ENCODE measurements at regions not wholly inside any gene's neighbourhood (a gene's known extent, or its start where the extent isn't known, plus 50 kb on each side); places are given as distances from the start of the nearest gene placed in this dataset.

- no peak for TF ChIP-seq CTCF (IDR thresholded peaks at IDR 0.05; ENCODE audit: insufficient read depth, low read depth, low read length)
- no peak for DNase-seq (ENCODE audit: low read depth)
Measured at GRCh38 chr11:115700981-115701875, 197.0 kb upstream of the CADM1 start.

GRCh38 chr11:115700496-115700895 lies 196.3 kb upstream of the CADM1 start:
- TF ChIP-seq CTCF (IDR thresholded peaks at IDR 0.05; ENCODE audit: insufficient read depth, low read depth, low read length), result no peak
- DNase-seq (ENCODE audit: low read depth), result no peak
- H3K4me3 ChIP-seq (ENCODE audit: low read depth, low read length), result no peak overlapping the region

More at GRCh38 chr11:115700981-115701875, 197.0 kb upstream of the CADM1 start:
- no peak overlapping the region for H3K4me3 ChIP-seq (ENCODE audit: low read depth, low read length)

DNA sequence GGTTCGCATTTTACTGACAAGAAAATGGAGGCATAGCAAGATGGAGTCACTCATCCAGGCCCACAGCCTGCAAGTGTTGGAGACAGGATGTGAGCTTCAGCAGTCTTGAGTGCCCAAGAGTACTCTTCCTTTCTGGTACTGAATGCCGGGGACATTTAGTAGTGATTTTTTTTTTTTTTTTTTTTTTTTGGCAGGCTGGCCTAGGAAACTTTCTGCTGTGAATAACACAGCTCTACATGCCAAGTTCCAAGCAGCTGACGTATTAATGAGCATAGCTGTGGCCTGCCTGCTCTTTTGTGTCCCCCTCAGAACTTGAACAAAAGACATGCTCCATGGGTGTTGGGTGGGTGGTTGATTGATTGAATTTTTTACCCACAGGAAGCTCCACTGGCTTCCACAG lies 195.5 kb upstream of the CADM1 start:
- no peak for DNase-seq (ENCODE audit: low read depth)
- no peak for TF ChIP-seq CTCF (IDR thresholded peaks at IDR 0.05; ENCODE audit: insufficient read depth, low read depth, low read length)
- H3K4me3 ChIP-seq (ENCODE audit: low read depth, low read length), result no peak overlapping the region

DNA sequence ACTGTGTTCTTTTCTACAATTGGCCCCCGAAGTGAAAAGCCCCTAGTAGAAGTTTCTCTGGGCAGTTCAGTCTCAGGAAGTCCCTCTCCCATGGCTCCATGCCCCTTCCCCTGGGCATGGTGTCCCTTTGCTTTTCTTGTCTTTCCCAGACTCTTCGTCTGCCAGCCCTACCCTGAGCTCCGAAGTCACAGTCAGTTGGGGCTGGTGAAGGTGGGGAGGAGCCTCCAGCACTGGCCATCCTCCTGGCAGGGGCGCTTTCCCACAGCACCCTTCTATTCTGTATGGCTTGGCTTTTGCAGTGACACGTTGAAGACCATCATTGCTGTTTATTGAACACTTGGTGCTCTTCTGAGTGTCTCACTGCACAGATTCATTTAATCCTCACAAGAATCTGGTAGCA lies 195.1 kb upstream of the CADM1 start:
- DNase-seq (ENCODE audit: low read depth), result no peak
- no peak overlapping the region for H3K4me3 ChIP-seq (ENCODE audit: low read depth, low read length)
- no peak for TF ChIP-seq CTCF (IDR thresholded peaks at IDR 0.05; ENCODE audit: insufficient read depth, low read depth, low read length)

DNA sequence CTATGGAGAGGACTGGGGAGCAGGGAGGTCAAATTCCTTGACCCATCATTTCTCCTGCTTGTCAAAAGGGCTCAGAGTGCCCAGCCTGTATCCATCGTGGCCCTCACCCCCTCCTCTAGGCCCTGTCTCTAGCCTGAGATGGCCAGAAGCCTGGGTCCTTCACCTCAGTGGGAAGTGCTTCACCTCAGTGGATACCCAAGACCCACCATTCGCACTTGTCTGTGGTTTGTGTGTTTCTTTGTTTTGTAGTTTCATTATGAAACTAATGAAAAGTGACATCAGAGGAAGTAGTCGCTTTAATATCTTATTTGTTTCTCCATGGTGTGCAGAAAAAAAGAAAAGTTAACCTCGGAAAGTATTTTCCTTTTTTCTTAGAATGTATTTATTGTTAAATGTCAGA lies 194.0 kb upstream of the CADM1 start:
- no peak for DNase-seq (ENCODE audit: low read depth)
- TF ChIP-seq CTCF (IDR thresholded peaks at IDR 0.05; ENCODE audit: insufficient read depth, low read depth, low read length), result no peak
- no peak overlapping the region for H3K4me3 ChIP-seq (ENCODE audit: low read depth, low read length)

DNA sequence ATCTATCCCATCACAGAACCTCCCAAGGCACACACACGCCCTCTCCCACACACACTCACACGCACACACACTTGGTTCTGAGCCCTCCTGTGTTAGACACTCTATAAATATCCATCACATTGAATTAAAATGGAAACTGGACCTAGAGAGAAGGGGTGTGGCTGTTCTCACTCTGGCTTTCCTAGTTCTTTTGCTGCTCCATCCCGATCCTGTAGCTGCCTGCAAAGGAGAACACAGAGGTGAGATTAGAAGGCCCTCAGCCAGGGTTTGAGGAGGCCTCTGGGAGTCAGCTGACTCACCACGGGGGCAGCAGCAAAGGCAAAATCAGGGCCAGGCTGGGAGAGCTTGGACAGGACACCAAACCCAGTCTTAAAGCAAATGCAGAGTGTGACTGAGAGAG lies 192.3 kb upstream of the CADM1 start:
- H3K4me3 ChIP-seq (ENCODE audit: low read depth, low read length), result no peak overlapping the region
- TF ChIP-seq CTCF (IDR thresholded peaks at IDR 0.05; ENCODE audit: insufficient read depth, low read depth, low read length), result no peak
- no peak for DNase-seq (ENCODE audit: low read depth)
